GM21423 (cell line): ENCODE measurements at regions not wholly inside any gene's neighbourhood (a gene's known extent, or its start where the extent isn't known, plus 50 kb on each side); places are given as distances from the start of the nearest gene placed in this dataset.
"Not testable (repeated sequence)": the region's sequence is repeated elsewhere in the genome, so short reads cannot be mapped to it uniquely, and the experiment has no call there.

Experiments used
- ATAC-seq: cut with Tn5 transposase; IDR thresholded peaks from one replicate; pipeline ENCODE4 v1.9.1; 2021; ENCODE audit warnings: mild to moderate bottlenecking, moderate library complexity; ENCODE audit not compliant: unreplicated experiment

- no peak for ATAC-seq
Observed at GRCh38 chr6:81145506-81145905, 607.0 kb downstream of the TENT5A start.

GRCh38 chr6:81144346-81144745 lies 608.1 kb downstream of the TENT5A start:
- ATAC-seq = no peak

- no peak for ATAC-seq
Observed at GRCh38 chr6:81138236-81138635, 614.2 kb downstream of the TENT5A start.

GRCh38 chr6:81130969-81131368 lies 621.5 kb downstream of the TENT5A start:
- ATAC-seq = no peak

GRCh38 chr6:81130061-81130460 lies 622.4 kb downstream of the TENT5A start:
- no peak for ATAC-seq

- ATAC-seq = no peak
Observed at GRCh38 chr6:81128671-81129070, 623.8 kb downstream of the TENT5A start.

GRCh38 chr6:81126150-81126549 lies 626.3 kb downstream of the TENT5A start:
- no peak for ATAC-seq

GRCh38 chr6:81120280-81120679 lies 632.2 kb downstream of the TENT5A start:
- ATAC-seq = no peak

- ATAC-seq = no peak
Observed at GRCh38 chr6:81105998-81106397, 646.5 kb downstream of the TENT5A start.

- no peak for ATAC-seq
Observed at GRCh38 chr6:81098109-81098814, 654.2 kb downstream of the TENT5A start.

- ATAC-seq = not testable (repeated sequence)
Observed at GRCh38 chr6:81096464-81096863, 656.0 kb downstream of the TENT5A start.

GRCh38 chr6:81093051-81093450 lies 659.4 kb downstream of the TENT5A start:
- ATAC-seq = no peak

GRCh38 chr6:81088145-81088544 lies 664.3 kb downstream of the TENT5A start:
- no peak for ATAC-seq

GRCh38 chr6:81086991-81087390 lies 665.5 kb downstream of the TENT5A start:
- no peak for ATAC-seq

GRCh38 chr6:81085431-81085790 lies 667.1 kb downstream of the TENT5A start:
- no peak for ATAC-seq

- no peak for ATAC-seq
Observed at GRCh38 chr6:81084776-81085430, 667.6 kb downstream of the TENT5A start.

GRCh38 chr6:81075974-81076373 lies 676.5 kb downstream of the TENT5A start:
- no peak for ATAC-seq

GRCh38 chr6:81073318-81073717 lies 679.2 kb downstream of the TENT5A start:
- no peak for ATAC-seq

GRCh38 chr6:81071121-81071520 lies 681.4 kb downstream of the TENT5A start:
- no peak for ATAC-seq

- no peak for ATAC-seq
Observed at GRCh38 chr6:81067057-81067456, 685.4 kb downstream of the TENT5A start.

- ATAC-seq = no peak
Observed at GRCh38 chr6:81063891-81064290, 688.6 kb downstream of the TENT5A start.

GRCh38 chr6:81054036-81054435 lies 698.4 kb downstream of the TENT5A start:
- no peak for ATAC-seq

GRCh38 chr6:81051952-81052351 lies 700.5 kb downstream of the TENT5A start:
- no peak for ATAC-seq
